GM21825 (cell line): ENCODE measurements at regions not wholly inside any gene's neighbourhood (a gene's known extent, or its start where the extent isn't known, plus 50 kb on each side); places are given as distances from the start of the nearest gene placed in this dataset.

ENCODE experiments used
- ATAC-seq: cut with Tn5 transposase; IDR thresholded peaks from one replicate; pipeline ENCODE4 v1.9.1; 2021; ENCODE audit warnings: mild to moderate bottlenecking, moderate library complexity; ENCODE audit not compliant: unreplicated experiment

GRCh38 chr10:10503772-10504171 is 513.9 kb upstream of the CELF2 start:
- no peak for ATAC-seq

GRCh38 chr10:10508211-10508610 is 509.5 kb upstream of the CELF2 start:
- no peak for ATAC-seq

- ATAC-seq: no peak
These were observed 507.5 kb upstream of the CELF2 start for GRCh38 chr10:10510179-10510578.

GRCh38 chr10:10513067-10513466 is 504.6 kb upstream of the CELF2 start:
- no peak for ATAC-seq

GRCh38 chr10:10513898-10514297 is 503.8 kb upstream of the CELF2 start:
- no peak for ATAC-seq

- ATAC-seq: no peak
These were observed 502.9 kb upstream of the CELF2 start for GRCh38 chr10:10514797-10515196.

- no peak for ATAC-seq
These were observed 502.0 kb upstream of the CELF2 start for GRCh38 chr10:10515479-10516204.

- no peak for ATAC-seq
These were observed 501.1 kb upstream of the CELF2 start for GRCh38 chr10:10516346-10517130.

GRCh38 chr10:10517866-10518265 is 499.8 kb upstream of the CELF2 start:
- no peak for ATAC-seq

- no peak for ATAC-seq
These were observed 498.0 kb upstream of the CELF2 start for GRCh38 chr10:10519674-10520073.

- ATAC-seq: peak; percentile 94
These were observed 496.9 kb upstream of the CELF2 start for GRCh38 chr10:10520491-10521385.

- ATAC-seq: no peak
These were observed 490.8 kb upstream of the CELF2 start for GRCh38 chr10:10526846-10527245.

GRCh38 chr10:10527861-10528562 is 489.7 kb upstream of the CELF2 start:
- ATAC-seq: no peak

- ATAC-seq: no peak
These were observed 489.1 kb upstream of the CELF2 start for GRCh38 chr10:10528563-10528910.

GRCh38 chr10:10530313-10530712 is 487.4 kb upstream of the CELF2 start:
- no peak for ATAC-seq

GRCh38 chr10:10532236-10532635 is 485.4 kb upstream of the CELF2 start:
- ATAC-seq: no peak

GRCh38 chr10:10532826-10533225 is 484.8 kb upstream of the CELF2 start:
- ATAC-seq: no peak

GRCh38 chr10:10533437-10533836 is 484.2 kb upstream of the CELF2 start:
- no peak for ATAC-seq

GRCh38 chr10:10538326-10538725 is 479.3 kb upstream of the CELF2 start:
- no peak for ATAC-seq

- no peak for ATAC-seq
These were observed 477.3 kb upstream of the CELF2 start for GRCh38 chr10:10540398-10540797.

- ATAC-seq: no peak
These were observed 475.2 kb upstream of the CELF2 start for GRCh38 chr10:10542477-10542876.
